ENCODE measurements at regions not wholly inside any gene's neighbourhood (a gene's known extent, or its start where the extent isn't known, plus 50 kb on each side); places are given as distances from the start of the nearest gene placed in this dataset.

- DNase-seq (ENCODE audit: low spot score in 2 of 2) = no peak
- Mint-ChIP-seq H3K27ac (no peak overlapping the region), H3K36me3 (no peaks in the 10 kb centered on the region), H3K4me3 (no peak overlapping the region), H3K4me1 (no peaks in the 10 kb centered on the region), H3K9me3 (no peaks in the 10 kb centered on the region)
- ATAC-seq = no peak
Observed at GRCh38 chr18:45232061-45232460, 383.2 kb upstream of the SLC14A2 start.

GRCh38 chr18:45236676-45237075 lies 378.6 kb upstream of the SLC14A2 start:
- Mint-ChIP-seq H3K36me3 (no peaks in the 10 kb centered on the region), H3K4me1 (no peaks in the 10 kb centered on the region), H3K4me3 (no peak overlapping the region), H3K27ac (no peak overlapping the region), H3K9me3 (no peaks in the 10 kb centered on the region)
- DNase-seq (ENCODE audit: low spot score in 2 of 2) (no peak), ATAC-seq (no peak)

GRCh38 chr18:45237343-45238098 lies 377.8 kb upstream of the SLC14A2 start:
- Mint-ChIP-seq H3K36me3 (no peaks in the 10 kb centered on the region), H3K27ac (no peak overlapping the region), H3K4me1 (no peaks in the 10 kb centered on the region), H3K4me3 (no peak overlapping the region), H3K9me3 (no peaks in the 10 kb centered on the region)
- DNase-seq (ENCODE audit: low spot score in 2 of 2) = no peak
- ATAC-seq = no peak

- DNase-seq (ENCODE audit: low spot score in 2 of 2) (no peak), ATAC-seq (no peak)
- H3K9me3 Mint-ChIP-seq = no peaks in the 10 kb centered on the region
- no peak overlapping the region for H3K27ac Mint-ChIP-seq
- H3K36me3 Mint-ChIP-seq = no peaks in the 10 kb centered on the region
- H3K4me1 Mint-ChIP-seq = no peaks in the 10 kb centered on the region
- no peak overlapping the region for H3K4me3 Mint-ChIP-seq
Observed at GRCh38 chr18:45241271-45241670, 374.0 kb upstream of the SLC14A2 start.

- no peak for DNase-seq (ENCODE audit: low spot score in 2 of 2)
- H3K27ac Mint-ChIP-seq = no peak overlapping the region
- H3K9me3 Mint-ChIP-seq = no peaks in the 10 kb centered on the region
- H3K36me3 Mint-ChIP-seq = no peaks in the 10 kb centered on the region
- no peak for ATAC-seq
- H3K4me1 Mint-ChIP-seq = no peaks in the 10 kb centered on the region
- H3K4me3 Mint-ChIP-seq = no peak overlapping the region
Observed at GRCh38 chr18:45241982-45242565, 373.2 kb upstream of the SLC14A2 start.

GRCh38 chr18:45243340-45244110 lies 371.8 kb upstream of the SLC14A2 start:
- Mint-ChIP-seq H3K27ac (no peak overlapping the region), H3K36me3 (no peaks in the 10 kb centered on the region), H3K4me1 (no peaks in the 10 kb centered on the region), H3K9me3 (no peaks in the 10 kb centered on the region), H3K4me3 (no peak overlapping the region)
- ATAC-seq (no peak), DNase-seq (ENCODE audit: low spot score in 2 of 2) (no peak)

- ATAC-seq (no peak), DNase-seq (ENCODE audit: low spot score in 2 of 2) (no peak)
- no peaks in the 10 kb centered on the region for H3K9me3 Mint-ChIP-seq
Observed at GRCh38 chr18:45245091-45245511, 370.2 kb upstream of the SLC14A2 start.

GRCh38 chr18:45248240-45248903 lies 366.9 kb upstream of the SLC14A2 start:
- Mint-ChIP-seq H3K4me3 (no peak overlapping the region), H3K9me3 (no peaks in the 10 kb centered on the region), H3K4me1 (no peaks in the 10 kb centered on the region), H3K36me3 (no peaks in the 10 kb centered on the region), H3K27ac (no peak overlapping the region)
- ATAC-seq = no peak
- DNase-seq (ENCODE audit: low spot score in 2 of 2) = no peak

More at GRCh38 chr18:45245091-45245511, 370.2 kb upstream of the SLC14A2 start:
- Mint-ChIP-seq H3K4me3 (no peak overlapping the region), H3K36me3 (no peaks in the 10 kb centered on the region), H3K27ac (no peak overlapping the region), H3K4me1 (no peaks in the 10 kb centered on the region)

GRCh38 chr18:45249246-45249661 lies 366.0 kb upstream of the SLC14A2 start:
- DNase-seq (ENCODE audit: low spot score in 2 of 2) (no peak), ATAC-seq (no peak)
- Mint-ChIP-seq H3K9me3 (no peaks in the 10 kb centered on the region), H3K4me1 (no peaks in the 10 kb centered on the region), H3K27ac (no peak overlapping the region), H3K36me3 (no peaks in the 10 kb centered on the region), H3K4me3 (no peak overlapping the region)

- DNase-seq (ENCODE audit: low spot score in 2 of 2) (no peak), ATAC-seq (no peak)
- Mint-ChIP-seq H3K36me3 (no peaks in the 10 kb centered on the region), H3K9me3 (no peaks in the 10 kb centered on the region), H3K27ac (no peak overlapping the region), H3K4me1 (no peaks in the 10 kb centered on the region), H3K4me3 (no peak overlapping the region)
Observed at GRCh38 chr18:45250479-45250878, 364.8 kb upstream of the SLC14A2 start.

GRCh38 chr18:45251236-45251635 lies 364.0 kb upstream of the SLC14A2 start:
- Mint-ChIP-seq H3K36me3 (no peaks in the 10 kb centered on the region), H3K9me3 (no peaks in the 10 kb centered on the region), H3K27ac (no peak overlapping the region), H3K4me1 (no peaks in the 10 kb centered on the region), H3K4me3 (no peak overlapping the region)
- ATAC-seq (no peak), DNase-seq (ENCODE audit: low spot score in 2 of 2) (no peak)

GRCh38 chr18:45252474-45252873 lies 362.8 kb upstream of the SLC14A2 start:
- Mint-ChIP-seq H3K4me1 (no peaks in the 10 kb centered on the region), H3K4me3 (no peak overlapping the region), H3K9me3 (no peaks in the 10 kb centered on the region), H3K36me3 (no peaks in the 10 kb centered on the region), H3K27ac (no peak overlapping the region)
- DNase-seq (ENCODE audit: low spot score in 2 of 2) (no peak), ATAC-seq (peak; percentile 60)

- Mint-ChIP-seq H3K27ac (no peak overlapping the region), H3K9me3 (no peaks in the 10 kb centered on the region)
Observed at GRCh38 chr18:45253056-45253565, 362.2 kb upstream of the SLC14A2 start.

GRCh38 chr18:45253973-45254708 lies 361.1 kb upstream of the SLC14A2 start:
- H3K4me1 Mint-ChIP-seq = no peaks in the 10 kb centered on the region
- DNase-seq (ENCODE audit: low spot score in 2 of 2) = no peak
- no peak overlapping the region for H3K4me3 Mint-ChIP-seq
- no peak for ATAC-seq
- no peak overlapping the region for H3K27ac Mint-ChIP-seq
- no peaks in the 10 kb centered on the region for H3K9me3 Mint-ChIP-seq
- H3K36me3 Mint-ChIP-seq = no peaks in the 10 kb centered on the region

More at GRCh38 chr18:45253056-45253565, 362.2 kb upstream of the SLC14A2 start:
- DNase-seq (ENCODE audit: low spot score in 2 of 2) (no peak), ATAC-seq (no peak)
- no peaks in the 10 kb centered on the region for H3K4me1 Mint-ChIP-seq
- H3K36me3 Mint-ChIP-seq = no peaks in the 10 kb centered on the region
- no peak overlapping the region for H3K4me3 Mint-ChIP-seq

GRCh38 chr18:45254709-45255082 lies 360.6 kb upstream of the SLC14A2 start:
- no peak overlapping the region for H3K4me3 Mint-ChIP-seq
- H3K27ac Mint-ChIP-seq = no peak overlapping the region

More at GRCh38 chr18:45254709-45255082, 360.6 kb upstream of the SLC14A2 start:
- Mint-ChIP-seq H3K36me3 (no peaks in the 10 kb centered on the region), H3K9me3 (no peaks in the 10 kb centered on the region), H3K4me1 (no peaks in the 10 kb centered on the region)
- ATAC-seq (no peak), DNase-seq (ENCODE audit: low spot score in 2 of 2) (no peak)
